ENCODE measurements at regions not wholly inside any gene's neighbourhood (a gene's known extent, or its start where the extent isn't known, plus 50 kb on each side); places are given as distances from the start of the nearest gene placed in this dataset.

DNA sequence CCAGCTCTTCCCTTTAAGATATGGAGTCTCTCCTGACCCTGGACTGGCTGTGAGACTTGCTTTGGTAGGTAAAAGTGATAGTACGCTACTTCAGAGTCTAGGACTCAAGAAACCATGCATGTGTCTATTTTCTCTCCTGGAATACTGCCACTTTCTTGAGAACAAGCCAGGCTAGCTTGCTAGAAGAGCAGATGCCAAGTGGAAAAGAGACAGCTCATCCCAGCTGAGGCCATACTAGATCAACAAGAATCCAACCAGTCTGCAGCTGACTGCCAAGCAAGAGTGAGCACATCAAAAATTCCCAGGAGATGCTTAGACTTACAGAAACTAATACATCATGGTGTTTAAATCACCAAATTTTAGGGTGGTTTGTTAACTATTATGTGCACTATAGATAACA, 208.3 kb upstream of the RBMS3 start:
- no peak for DNase-seq

DNA sequence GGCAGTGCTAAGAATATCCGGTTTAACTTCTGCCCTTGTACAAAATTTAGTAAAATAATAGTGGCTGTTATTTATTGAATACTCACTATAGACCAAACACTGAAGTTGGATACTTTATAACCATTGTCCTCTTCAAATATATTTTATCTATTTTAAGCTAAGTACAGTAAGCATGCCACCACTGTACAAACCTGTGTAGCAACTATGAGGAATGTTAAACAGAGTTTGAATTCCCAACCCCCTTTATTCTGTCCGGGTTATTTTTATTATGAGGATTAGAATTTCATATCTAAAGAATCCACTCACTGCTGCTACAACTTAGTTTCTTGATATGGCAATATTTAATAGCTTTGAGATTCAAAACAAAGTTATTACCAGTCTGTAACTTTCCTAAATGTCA, 203.5 kb upstream of the RBMS3 start:
- no peak for DNase-seq

DNA sequence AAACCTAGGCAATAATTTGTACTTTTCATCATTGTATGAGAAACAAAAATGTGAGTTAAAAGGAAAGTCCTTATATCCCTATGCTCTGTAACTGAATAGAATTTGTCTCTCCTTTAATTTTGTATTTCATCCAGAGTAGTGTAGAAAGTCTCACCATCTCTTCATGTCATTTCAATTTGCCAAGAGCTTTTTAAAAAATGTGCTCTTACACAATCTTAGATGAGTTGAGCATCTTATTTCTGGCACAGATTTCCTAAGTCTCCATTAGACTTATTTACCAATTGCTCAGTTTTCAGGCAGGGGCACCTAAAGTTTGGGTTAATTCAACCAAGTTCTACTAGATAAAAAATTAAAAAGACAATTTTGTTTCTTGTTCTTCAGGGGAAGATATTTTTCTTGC, 201.5 kb upstream of the RBMS3 start:
- no peak for DNase-seq

DNA sequence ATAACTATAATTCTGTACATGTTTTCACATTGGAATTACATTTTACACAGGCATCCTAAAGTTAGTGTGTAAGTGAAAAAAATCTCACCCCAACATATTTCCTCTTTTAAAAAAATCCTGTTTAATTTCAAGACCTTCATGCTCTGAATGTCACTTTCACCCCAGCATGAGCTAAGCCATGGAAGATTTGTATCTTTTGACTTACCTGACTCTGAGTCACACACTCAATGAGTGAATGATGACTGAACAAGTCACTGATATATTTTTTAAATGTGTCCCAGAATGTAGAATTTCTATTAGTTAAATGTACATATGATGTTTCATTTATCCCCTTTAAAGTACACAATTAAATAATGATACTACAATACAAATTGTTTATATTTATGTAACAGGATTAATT, 199.9 kb upstream of the RBMS3 start:
- no peak for DNase-seq

DNA sequence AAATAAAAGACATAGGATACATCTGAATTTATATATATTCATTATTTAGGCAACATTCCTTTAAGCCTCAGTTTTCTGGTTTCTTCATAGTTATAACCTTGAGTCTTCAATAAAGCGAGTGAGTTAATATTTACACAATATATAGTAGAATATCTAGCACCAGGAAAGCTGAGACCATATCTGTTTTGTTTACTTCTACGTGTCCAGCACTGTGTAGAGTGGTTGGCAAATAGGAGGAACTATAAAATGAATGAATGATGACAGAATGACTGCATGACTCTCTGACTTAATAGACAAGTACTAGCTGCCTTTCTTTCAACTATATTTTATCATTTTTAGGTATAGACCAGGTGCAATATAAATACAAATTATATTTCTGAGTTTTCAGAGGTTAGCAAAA, 197.8 kb upstream of the RBMS3 start:
- no peak for DNase-seq

DNA sequence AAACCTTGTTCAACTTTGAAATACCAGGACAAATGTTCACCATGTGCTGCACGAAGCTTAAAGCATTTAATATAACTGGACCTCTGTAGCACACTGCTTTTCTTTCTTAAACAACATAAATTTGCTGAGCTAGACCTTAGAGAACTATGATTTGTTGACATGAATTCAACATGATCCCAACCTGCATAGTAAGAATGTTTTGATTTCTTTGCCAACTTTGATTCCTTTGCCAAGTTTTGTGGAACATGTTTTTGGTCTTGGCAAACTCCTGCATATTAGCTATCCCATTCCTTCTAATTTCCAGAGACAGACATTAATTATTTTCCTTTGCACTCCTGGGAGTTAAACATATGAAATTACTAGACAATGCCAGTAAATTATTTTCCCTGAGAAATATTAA, 197.2 kb upstream of the RBMS3 start:
- no peak for DNase-seq

DNA sequence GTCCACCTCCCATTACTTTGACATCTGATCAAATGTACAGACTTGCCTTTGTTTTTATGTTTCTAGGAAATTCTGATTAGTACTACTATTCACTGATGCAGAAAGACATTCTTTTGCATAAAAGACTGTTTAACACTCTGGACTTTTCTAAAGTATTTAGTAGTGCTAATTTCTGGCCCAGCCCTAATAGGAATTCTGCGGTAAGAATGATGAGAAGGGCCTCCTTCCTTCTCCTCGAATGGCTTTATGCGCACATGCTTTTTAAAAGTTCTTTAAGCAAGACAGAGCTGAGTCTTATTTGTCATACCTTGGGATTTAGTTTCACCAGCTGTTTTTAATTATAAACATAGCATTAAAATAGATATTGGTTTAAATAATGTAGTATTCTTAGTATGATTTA, 192.3 kb upstream of the RBMS3 start:
- DNase-seq, result no peak

DNA sequence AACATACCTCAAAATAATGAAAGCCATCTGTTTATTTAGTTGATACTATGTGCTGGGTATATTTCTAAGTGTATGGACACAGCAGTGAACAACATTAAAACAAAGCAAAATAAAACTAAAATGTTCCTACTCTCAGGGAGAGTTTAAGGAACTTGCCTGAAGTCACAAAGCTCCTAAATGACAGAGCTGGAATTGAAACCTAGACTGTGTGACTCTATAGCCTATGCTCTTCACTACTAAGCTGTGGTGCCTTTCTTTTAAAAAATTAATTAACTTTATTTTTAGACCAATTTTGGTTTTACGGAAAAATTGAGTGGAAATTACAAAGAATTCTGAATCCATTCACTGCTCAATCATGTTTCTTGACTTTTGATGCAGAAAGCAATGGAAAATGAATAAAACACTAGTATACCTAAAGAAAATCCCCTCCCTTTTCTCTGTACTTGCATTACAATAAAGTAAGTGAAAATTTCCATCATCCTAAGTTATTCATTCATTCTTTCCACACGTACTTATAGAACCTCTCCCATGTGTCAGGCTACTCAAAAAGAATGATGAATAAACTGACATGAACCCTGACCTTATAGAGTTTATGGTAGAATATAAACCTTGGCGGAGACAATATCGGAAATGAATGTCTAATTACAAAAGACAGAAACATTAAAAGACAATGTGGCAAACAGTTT, 189.8 kb upstream of the RBMS3 start:
- no peak for DNase-seq

DNA sequence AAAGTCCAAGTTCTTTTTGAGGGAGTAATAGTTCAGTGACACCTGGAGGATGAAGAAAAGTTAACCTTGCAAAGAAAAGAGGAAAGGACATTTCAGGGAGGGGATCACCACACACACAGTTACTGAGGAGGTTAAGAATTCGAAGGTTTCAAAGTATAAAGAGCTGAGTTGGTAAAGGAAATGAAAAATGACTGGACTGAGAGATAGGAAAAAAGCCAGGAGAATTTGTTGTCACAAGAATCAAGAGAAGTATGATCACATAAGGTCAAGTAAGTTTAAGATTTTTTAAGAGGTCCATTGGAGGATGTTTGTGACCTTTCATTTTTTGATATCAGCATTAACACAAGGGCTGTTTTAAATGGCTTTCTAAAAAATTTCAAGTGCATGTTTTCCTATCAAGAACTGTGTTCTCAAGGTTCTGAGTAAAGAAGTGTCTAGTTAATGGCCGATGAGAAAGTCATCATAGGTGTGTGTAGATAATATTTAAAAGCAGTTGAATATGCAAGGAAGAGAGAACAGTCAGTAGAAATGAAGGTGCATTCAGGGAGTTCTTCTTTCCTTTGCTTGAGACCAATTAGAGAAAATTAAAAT, 189.2 kb upstream of the RBMS3 start:
- DNase-seq, result no peak

DNA sequence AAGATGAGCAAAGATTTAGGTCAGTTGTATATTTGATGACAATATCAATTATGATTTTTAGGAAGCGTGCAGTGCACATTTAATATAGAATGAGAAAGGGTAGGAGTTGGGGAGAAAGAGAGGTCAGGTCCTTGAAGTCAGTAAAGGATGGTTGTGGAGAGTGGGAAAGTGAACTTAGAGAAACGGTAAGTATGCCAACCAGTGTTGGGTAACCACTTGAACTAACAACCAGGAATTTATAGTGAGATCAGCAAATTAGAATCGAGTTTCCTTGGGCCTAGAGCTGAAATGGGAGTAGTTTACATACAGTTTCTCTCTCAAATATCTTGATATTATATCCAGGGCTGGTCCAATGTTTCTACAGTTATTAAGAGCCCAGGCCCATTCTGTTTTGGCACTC, 188.5 kb upstream of the RBMS3 start:
- no peak for DNase-seq

DNA sequence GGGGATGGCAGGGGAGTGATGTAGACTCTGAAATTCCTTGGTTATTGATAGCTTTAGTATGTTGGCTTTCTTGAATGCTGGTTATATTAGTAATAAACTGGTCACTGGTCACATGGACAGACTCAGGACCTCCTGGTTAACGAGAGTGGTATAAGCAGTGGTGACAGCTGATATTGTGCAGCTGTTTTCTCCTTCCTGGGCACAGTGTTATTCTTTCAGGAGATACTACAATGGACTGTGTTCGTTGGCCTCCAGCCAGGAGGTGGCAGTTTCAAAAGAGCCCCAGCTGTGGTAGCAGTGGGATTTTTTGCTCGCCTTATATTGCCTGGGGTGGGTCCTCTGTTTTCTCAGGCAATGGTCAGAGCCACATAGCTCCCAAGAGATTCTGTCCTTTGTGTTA, 181.6 kb upstream of the RBMS3 start:
- no peak for DNase-seq

DNA sequence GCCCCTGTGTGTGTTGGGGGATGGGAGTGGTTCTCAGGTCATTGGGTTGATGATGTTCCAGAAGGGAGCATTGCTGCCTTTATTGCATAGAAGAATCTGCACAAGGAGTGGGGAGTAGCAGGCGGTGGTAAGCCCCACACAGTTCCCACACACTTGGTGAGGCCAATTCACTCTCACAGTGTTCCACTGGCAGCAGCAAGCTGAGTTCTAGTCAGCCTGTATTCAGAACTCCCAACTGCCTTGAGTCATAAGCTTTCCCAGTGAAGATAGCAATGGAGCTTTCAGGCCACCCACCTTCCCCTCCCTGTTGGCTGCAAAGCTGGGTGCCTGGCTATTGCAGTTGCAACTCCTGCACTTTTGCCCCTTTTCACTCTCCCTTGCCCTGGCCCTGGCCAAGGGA, 181.1 kb upstream of the RBMS3 start:
- no peak for DNase-seq

DNA sequence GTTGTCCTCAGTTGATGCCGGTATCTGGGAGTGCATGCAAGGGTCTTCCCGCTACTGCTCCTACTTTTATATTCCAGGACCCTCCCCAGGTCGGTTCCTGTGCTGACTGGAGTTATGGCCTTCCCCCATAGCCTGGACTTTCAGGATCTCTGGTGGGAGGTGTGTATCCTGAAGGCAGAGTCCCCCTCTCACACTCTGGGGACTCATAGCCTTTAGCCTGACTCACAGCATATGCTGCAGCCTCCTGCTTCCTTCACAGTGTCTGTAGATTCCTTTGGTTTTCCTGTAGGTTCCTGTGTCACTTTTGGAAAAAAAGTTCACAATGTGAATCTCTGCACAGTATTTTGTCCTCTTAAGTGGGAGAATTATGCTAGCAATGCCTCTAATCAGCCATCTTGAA, 180.6 kb upstream of the RBMS3 start:
- DNase-seq, result no peak

DNA sequence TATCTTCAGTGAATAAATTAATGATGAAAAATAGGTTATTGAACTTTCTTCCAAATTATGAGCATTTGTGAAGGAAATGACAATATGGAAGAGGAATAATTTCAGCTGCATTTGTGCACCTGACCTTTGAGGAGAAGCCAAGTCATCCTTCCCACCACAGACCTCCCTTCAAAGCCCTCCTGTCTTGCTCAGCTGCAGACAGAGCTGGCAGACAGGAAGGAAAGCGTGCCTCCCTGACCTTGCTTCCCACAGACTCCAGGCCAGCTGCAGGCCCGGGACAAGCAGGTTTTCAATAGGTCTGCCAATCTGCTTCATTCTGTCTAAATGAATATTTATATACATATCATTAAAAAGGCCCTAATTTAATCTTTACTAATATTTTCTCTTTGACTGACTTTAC, 152.9 kb upstream of the RBMS3 start:
- no peak for DNase-seq

DNA sequence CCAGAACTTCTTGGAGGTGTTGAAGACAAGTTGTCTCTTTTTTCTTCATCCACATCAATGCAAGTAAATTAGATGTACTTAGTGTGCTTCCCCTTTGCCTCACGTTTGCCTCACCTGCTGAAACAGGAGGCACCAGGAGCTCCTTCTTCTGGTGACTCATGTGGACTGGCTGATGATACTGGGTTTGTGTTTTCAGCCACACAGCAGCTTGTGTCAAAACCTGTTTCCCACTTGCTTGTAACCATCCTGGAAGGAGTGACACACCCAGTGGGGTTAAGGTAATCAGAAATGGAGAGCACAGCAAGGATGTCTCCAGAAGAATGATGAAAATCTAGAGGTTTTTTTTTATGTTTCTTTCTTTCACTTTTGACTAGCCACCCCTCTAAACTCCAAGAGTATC, 143.3 kb upstream of the RBMS3 start:
- no peak for DNase-seq

DNA sequence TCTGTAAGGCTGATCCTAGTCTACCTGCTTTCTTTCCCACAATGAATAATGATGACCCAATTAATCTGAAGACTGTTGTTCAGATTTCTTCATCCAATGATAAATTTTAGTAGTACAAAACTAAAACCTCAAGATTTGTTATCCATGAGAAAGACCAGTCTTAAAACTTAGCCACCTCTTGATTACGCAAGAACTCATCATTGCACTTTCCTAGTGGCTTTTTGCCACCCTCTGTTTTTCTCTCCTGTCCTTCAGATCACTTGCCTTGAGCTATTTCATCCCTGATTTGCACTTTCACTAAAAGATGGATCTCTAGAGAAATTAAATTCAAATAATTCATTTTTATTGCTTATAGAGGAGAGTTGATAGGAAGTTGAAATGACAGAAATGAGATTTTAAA, 142.7 kb upstream of the RBMS3 start:
- no peak for DNase-seq

DNA sequence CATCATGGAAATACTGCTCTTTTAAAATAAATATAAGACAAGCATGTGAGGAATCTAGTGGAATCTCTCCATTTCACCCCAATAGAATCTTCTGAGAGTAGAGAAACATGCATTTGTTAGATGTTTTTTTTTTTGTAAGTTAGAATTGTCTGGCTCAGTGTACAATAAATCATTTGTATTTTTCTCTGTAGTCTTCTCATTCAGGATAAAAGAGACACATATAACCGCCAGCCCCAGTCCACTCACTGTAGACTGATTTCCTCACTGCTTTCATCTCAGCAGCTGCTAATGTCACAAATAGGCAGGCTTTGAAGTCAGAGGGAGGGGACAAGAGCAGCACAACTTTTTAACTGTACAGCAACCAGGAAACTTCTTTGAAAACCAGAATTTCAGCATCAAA, 140.2 kb upstream of the RBMS3 start:
- DNase-seq, result no peak

DNA sequence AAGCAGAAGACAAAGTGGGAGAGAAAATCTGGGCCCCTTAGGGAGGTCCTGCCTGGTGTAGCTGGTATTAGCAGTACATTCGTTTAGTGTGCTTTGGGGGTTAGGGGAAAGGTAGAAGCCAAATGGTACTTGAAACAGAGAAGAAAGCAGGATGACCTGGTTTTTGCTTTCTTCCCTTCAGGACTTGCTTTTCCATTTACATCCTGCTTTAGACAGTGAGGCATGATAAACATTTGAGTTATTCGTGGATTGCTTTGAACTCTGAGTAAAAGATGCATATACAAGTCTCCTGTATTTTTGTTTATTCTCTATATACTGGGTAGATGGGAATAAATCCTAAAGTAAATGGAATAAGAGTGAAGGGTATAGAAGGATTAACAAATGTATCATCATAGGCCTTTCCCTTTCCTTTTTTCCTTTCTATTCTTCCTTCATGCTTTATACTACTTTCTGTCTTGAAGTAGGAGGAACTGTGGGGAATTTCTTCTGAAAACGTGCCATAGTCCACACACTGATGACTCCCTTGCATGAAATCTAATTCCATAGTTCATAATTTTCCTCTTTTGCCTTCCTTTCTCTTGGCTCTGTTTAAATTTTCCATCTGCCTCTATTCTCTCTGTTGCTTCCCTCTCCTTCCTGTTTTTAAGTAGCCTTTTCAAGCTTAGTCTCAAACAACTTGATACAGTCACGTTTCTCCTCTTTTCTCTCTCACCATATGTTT, 139.5 kb upstream of the RBMS3 start:
- DNase-seq, result no peak

DNA sequence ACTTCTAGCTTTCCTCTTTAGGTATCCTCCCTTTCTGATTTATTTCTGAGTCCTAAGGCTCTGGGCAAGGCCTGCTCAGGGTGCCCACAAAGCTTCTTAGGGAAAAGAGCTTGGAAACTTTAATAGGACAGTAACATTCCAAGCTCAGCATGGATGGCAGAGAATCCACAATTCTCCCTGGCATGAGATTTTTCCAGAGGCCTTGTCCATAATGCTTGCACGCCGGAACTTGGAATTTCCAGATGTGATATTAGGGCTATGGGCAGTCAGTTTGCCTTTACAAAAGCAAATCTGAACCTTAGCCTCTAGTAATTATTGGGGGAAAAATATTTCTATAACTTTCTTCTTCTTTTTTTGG, 139.0 kb upstream of the RBMS3 start:
- DNase-seq, result no peak

DNA sequence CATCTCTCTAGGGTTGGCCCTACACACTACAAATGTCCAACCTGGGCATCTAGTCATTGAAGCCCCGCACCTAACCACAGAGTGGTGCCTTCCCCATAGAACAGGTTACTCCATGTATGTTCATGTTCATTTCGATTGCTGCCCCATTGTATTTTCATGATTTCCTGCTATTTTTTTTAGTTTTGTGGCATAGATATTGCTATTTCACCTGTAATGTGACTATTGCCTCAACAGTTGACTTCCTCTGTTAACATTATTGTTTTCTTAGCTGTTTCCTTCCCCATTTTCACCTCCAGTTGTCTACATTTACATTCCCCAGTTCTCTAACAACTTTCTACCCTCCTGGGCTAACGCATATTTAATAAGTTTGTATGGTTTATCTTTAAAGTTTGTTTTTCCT, 137.7 kb upstream of the RBMS3 start:
- DNase-seq, result no peak

DNA sequence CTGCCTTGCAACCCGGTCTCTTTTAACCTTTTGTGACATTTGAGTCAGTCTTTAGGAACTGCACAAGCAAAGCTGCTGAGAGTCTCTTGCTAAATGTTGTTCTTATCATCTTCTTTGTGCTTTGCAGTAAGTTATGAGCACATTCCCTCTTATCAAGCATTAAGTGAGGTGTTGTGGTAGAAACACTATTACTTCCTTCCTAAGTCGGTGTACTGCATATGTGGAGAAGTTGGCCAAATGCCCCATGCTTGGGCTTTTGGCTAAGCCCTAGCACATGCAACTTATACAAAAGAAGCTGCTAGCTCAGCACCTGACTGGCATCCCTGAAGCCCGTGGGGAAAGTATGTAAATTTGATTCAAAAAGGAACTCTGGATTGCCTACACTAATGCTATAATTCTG, 136.5 kb upstream of the RBMS3 start:
- DNase-seq, result no peak

DNA sequence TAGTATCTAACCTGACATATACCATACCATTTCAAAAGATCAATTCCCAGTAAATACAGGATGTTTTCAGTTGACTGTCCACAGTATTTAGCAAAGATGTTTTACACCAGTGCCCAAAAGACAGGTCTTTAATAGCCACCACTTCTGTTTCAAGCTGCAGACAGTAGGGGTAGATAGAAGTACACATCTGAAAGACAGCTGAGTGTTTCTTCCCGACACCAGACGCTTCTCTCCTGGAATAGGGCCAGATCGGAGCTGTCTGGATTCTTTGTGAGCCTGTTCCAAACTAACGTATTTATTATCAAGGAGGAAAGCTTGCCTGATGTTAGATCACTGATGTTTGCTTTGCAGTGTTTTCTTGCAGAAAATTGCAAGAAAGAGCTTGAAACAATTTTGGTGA, 136.1 kb upstream of the RBMS3 start:
- DNase-seq, result no peak

DNA sequence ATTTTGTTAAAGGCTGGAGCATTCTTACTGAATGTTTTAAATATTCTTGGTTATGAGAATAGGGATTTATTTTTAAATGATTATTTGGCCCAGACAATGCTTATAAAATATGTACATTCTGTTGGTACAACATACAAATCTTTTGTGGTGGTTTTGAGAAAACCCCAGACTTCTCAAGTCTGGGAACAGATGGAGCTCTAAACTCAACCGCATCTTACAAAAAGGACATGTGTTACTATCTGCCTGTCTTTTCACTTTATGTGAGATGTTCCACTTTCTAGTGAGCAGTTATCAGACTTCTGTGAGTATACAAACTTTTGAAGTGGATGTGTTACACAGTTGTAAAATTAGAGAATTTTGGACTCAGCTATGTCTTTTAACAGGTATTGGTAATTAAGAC, 135.5 kb upstream of the RBMS3 start:
- no peak for DNase-seq

DNA sequence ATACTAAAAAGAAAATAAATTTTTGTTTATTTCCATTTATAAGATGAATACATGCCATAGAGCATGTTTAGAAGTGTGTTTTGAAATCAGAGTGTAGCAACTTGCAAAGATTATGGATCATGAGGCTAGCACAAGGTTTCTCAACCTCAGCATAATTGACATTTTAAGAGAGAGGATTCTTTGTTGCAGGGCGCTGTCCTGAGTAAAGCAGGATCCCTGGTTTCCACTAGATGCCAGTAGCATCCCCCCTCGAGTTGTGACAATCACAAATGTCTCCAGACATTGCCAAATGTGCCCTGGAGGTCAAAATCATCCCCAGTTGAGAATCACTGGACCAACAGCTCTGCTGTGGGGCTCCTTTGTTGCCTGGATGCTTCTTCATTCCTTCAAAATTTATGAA, 128.5 kb upstream of the RBMS3 start:
- no peak for DNase-seq

DNA sequence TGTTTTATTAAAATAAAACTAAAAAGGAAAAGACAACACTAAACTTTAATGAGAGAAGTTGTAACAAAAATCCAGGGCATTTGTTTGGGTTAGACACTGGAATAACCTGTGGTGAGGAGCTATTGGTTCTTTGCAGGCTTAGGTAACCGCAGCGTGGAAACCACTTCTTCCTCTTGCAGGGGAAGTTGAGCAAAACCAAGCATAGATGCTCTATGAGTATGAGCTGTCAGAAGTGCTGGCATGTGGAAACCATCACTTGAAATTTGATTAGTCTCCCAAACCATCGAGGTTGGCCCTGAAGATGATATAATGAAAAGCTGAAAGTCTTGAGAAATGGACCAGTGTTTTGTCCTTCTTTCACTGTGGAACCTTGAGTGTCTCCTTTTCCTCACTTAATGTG, 127.1 kb upstream of the RBMS3 start:
- no peak for DNase-seq
